ENCODE measurements at regions not wholly inside any gene's neighbourhood (a gene's known extent, or its start where the extent isn't known, plus 50 kb on each side); places are given as distances from the start of the nearest gene placed in this dataset.
"Not testable (repeated sequence)": the region's sequence is repeated elsewhere in the genome, so short reads cannot be mapped to it uniquely, and the experiment has no call there.

GRCh38 chr17:53631486-53631885, 191.2 kb upstream of the KIF2B start:
- no peak for DNase-seq

GRCh38 chr17:53630638-53631037, 192.1 kb upstream of the KIF2B start:
- no peak for DNase-seq

DNA sequence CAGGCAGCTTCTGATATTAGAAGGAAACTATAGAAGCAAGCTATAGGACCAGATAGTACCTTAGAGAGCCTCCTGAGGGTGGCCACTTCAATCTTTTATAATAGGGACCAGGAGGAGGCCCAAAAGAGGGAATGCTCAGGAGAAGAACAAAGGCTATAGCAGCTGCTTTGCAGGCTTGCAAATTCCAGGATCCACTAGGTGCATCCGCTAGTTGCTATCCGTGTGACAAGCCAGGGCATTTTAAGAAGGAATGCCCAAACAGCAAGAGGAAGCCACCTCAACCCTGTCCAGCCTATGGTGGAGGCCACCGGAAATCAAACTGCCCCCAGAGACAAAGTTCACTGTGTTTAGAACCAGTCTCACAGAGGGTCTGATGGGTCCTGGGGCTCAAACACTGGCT, 192.6 kb upstream of the KIF2B start:
- DNase-seq, result no peak

GRCh38 chr17:53629188-53629587, 193.5 kb upstream of the KIF2B start:
- DNase-seq, result no peak

DNA sequence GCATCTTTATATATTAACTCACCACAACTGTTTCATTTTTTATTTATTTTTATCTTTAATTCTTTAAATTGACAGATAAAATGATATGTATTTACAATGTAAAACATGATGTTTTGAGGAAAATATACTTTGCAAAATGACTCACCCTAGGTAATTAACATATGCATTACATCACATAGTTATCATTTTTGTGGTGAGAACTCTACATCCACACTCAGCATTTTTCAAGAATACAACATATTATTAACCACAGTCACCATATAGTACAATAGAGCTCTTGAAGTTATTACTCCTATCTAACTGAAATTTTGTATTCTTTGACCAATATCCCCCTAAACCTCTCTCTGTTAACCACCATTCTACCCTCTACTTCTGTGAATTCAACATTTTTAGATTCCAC, 194.7 kb upstream of the KIF2B start:
- DNase-seq, result no peak

DNA sequence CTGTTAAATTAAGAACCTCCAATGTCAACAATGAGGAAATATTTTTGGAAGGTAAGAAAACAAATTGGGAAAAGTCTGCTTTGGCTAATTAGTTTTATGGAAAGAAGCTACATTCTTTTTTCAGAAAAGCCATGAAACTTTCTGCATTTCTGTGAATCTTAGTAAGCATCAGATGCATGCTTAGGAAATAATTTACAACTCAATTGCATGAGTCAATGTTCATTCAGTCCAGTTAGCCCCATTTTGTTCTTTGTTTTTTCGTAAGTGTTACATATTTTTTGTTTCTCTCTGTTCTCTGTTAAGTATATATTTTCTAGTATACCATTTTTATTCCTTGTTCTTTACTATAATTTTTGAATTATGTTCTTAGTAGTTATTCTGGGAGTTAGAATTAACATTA, 195.2 kb upstream of the KIF2B start:
- DNase-seq, result no peak

GRCh38 chr17:53626286-53626685, 196.4 kb upstream of the KIF2B start:
- no peak for DNase-seq

- DNase-seq, result no peak
These were observed 203.7 kb upstream of the KIF2B start for GRCh38 chr17:53619025-53619424.

GRCh38 chr17:53608208-53608607, 214.5 kb upstream of the KIF2B start:
- not testable (repeated sequence) for DNase-seq

DNA sequence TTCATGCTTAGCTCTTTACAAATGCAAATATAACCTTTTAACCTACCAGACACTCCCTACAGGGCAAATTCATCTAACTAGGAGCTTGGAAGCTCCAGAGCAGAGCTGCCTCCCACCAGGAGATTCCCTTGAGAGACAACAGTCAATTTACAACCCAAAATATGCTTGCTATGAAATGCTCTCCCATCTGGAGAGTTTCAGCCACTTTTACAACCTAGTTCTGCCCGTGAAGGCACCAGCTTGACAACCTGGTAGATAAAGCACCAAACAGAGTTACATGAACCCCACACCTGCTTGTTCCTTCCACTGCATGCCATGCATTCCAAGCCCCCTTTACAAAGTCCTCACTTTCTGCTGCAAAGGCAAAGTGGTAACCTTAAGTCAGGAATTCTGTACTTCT, 215.3 kb upstream of the KIF2B start:
- no peak for DNase-seq

GRCh38 chr17:53588317-53588716, 234.4 kb upstream of the KIF2B start:
- DNase-seq, result no peak

GRCh38 chr17:53574038-53574437, 248.7 kb upstream of the KIF2B start:
- DNase-seq, result no peak

- DNase-seq, result no peak
These were observed 251.4 kb upstream of the KIF2B start for GRCh38 chr17:53571342-53571741.

DNA sequence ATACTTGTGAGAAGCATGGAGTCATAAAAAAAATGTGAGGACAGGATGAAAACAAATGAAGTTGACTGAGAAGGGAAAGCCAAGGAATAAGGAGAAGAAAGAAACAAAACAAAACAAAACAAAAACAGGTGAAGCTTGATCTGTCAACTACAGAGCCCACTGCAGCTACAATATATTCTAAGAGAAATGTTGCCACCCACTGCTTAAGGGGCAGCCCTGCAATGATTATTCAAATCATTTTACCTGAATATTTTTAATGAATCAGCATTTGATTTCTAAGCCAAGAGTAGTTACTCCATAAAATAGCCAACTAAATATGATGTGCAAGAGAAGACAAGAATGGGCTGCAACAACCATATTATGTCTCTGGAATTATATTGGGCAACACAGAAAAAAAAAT, 252.0 kb upstream of the KIF2B start:
- no peak for DNase-seq

GRCh38 chr17:53560953-53561352, 261.8 kb upstream of the KIF2B start:
- DNase-seq, result no peak

- no peak for DNase-seq
These were observed 274.5 kb upstream of the KIF2B start for GRCh38 chr17:53548252-53548651.

- DNase-seq, result no peak
These were observed 279.3 kb upstream of the KIF2B start for GRCh38 chr17:53543472-53543871.

GRCh38 chr17:53538129-53538617, 284.6 kb upstream of the KIF2B start:
- no peak for DNase-seq

DNA sequence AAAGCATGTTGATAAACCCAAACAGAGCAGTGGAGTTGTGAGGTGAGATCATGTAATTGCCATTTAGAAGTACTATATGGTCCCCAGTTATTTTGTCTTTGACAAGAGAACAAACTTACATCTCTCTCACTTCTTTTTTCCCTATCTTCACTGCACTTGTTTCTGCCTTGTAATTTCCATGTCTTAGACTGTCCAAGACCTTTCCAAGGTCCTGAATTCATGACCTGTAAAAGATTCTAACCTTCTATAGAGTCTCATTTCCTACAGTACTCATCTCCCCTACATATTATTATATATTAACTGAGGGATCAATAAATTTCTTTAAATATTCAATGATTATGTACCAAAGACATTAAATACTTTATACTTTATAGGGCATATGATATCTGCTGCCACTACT, 295.3 kb upstream of the KIF2B start:
- no peak for DNase-seq

DNA sequence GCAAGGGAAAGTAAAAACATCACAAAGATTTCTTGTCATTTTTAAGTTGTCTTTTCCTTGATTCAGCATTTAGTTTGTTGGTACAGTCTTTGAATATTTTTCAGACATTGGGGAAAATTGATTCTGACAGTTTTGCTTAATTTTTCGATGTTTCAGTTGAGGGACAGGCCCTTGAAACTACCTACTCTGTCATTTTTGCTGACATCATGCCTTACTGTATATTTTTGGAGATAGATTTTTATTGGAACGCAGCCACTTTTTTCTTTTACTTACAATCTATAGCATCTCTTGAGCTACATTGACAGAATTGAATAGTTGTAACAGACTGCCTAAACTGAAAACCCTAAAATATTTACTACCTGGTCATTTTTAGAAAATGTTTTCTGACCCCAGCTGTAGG, 297.1 kb upstream of the KIF2B start:
- DNase-seq, result no peak

DNA sequence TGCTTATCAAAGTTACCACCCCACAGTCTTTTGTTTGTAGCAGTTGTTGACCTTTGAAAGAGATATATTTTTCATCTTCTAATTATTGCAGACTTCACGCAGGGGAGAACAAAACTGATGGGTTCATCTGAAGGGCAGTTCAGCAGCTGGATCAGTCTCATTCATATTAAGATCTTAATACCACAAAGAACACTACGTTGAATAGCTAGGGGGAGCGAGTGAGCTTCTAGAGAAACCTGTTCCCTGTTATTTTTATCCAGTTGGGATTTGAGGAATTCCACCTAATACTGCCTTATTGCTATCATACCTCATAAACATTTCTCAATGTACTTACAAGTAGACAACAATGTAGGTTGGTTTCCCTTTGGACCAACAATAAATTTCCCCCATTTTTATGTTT, 306.1 kb upstream of the KIF2B start:
- no peak for DNase-seq

DNA sequence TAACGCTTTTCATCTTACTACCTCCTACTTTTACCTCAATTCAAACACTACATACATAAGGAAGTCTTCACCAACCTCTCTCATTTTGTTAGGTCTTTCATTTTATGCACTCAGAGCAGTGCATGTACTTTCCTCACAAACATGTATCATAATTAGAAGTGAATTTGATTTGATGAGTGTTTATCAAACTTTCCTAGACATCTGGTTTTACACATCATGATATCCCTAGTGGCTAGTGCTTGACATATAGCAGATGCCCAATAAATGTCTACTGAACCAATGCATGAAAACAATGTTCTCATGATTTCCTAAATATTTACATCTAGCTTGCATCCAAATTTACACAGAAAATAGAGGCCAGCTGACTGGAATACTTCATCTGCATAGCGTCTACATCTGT, 323.4 kb upstream of the KIF2B start:
- no peak for DNase-seq

GRCh38 chr17:53496356-53496755, 326.4 kb upstream of the KIF2B start:
- DNase-seq, result no peak

DNA sequence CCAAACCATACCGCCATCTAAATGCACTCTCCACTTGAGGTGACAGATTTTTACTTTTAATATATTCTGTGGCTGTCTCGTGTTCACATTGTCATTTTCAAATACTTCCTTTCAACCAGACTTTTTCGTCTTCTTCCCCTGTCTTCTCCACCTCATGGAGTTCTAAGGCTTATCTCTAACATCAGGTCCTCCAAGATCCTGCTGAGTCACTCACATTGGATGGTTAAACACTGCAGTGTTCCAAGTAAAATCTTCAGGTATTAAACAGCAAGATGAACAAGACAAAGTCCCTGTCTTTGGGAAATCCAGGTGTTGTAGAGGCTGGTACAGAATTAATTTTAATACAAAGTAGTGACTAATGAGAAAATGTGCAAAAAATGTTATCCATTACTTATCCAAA, 330.2 kb upstream of the KIF2B start:
- DNase-seq, result no peak

DNA sequence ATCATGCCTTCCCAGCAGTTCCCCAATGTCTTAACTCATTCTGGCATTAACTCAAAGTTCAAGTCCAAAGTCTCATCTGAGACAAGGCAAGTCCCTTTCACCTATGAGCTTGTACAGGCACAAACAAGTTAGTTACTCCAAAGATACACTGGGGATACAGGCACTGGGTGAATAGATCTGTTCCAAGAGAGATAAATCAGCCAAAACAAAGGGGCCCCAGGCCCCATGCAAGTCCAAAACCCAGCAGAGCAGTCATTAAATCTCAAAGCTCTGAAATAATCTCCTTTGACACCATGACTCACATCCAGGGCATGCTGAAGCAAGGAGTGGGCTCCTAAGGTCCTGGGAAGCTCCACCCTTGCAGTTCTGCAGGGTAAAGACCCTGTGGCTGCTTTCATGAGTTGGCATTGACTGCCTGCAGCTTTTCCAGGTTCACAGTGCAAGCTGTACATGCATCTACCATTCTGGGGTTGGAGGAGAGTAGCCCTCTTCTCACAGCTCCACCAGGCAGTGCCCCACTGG, 332.2 kb upstream of the KIF2B start:
- no peak for DNase-seq

DNA sequence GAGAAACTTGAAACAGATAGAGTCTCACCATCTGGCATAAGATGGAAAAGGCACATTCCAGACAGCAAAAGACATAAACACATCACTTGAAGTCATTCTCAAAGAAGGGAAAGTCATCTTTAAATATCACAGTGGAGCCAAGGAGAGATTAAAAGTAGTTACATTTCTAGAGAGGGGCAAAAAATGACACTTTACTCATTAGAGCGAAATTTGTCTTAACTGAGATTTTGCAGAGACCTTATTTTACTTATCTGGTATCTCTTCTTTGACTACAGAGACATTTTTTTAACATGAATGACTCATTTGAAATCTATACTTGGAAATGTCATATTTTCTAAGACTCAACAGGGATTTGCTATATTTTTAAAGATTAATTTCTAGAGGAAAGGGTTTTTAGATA, 339.0 kb upstream of the KIF2B start:
- no peak for DNase-seq
